GM23338 (cell line): ENCODE measurements at regions not wholly inside any gene's neighbourhood (a gene's known extent, or its start where the extent isn't known, plus 50 kb on each side); places are given as distances from the start of the nearest gene placed in this dataset.

ENCODE experiments used
- ATAC-seq: fragments of 200-7000 bp; cut with Tn5 transposase; 3 replicates; pipeline ENCODE4 v1.9.1; 2020
- DNase-seq: peaks from one replicate; pipeline ENCODE4 v3.0.0-alpha.2; 2015; ENCODE audit warnings: low spot score
- H2AFZ ChIP-seq: fragments of 200-600 bp; sonication (generic); 2 replicates; pipeline ENCODE4 v1.8.0; 2016; ENCODE audit warnings: antibody characterized with exemption, mild to moderate bottlenecking, moderate library complexity
- H3F3A ChIP-seq: fragments of 200-600 bp; sonication (generic); replicated peaks from 2 replicates; pipeline ENCODE4 v1.8.0; 2017; ENCODE audit warnings: antibody characterized with exemption, mixed run types, low read depth
- H3K27ac ChIP-seq: fragments of 200-600 bp; sonication (generic); 2 replicates; pipeline ENCODE4 v1.6.1; 2016; ENCODE audit warnings: low read depth
- H3K27me3 ChIP-seq: fragments of 200-600 bp; sonication (generic); 2 replicates; pipeline ENCODE4 v1.8.0; 2016; ENCODE audit warnings: mild to moderate bottlenecking, mixed run types, moderate library complexity; ENCODE audit not compliant: insufficient read depth
- H3K36me3 ChIP-seq: fragments of 200-600 bp; sonication (generic); 2 replicates; pipeline ENCODE4 v1.8.0; 2016; ENCODE audit warnings: mild to moderate bottlenecking; ENCODE audit not compliant: insufficient read depth
- H3K4me1 ChIP-seq: fragments of 200-600 bp; sonication (generic); 2 replicates; pipeline ENCODE4 v1.8.0; 2016; ENCODE audit warnings: mild to moderate bottlenecking, moderate library complexity; ENCODE audit not compliant: insufficient read depth
- H3K4me2 ChIP-seq: fragments of 200-600 bp; sonication (generic); 2 replicates; pipeline ENCODE4 v1.7.1; 2017; ENCODE audit warnings: mixed run types
- H3K4me3 ChIP-seq: fragments of 200-600 bp; sonication (generic); 2 replicates; pipeline ENCODE4 v1.6.1; 2016; ENCODE audit warnings: mixed run types
- H3K79me2 ChIP-seq: fragments of 200-600 bp; sonication (generic); replicated peaks from 2 replicates; pipeline ENCODE4 v1.8.0; 2017; ENCODE audit warnings: mild to moderate bottlenecking; ENCODE audit not compliant: insufficient read depth
- H3K9me2 ChIP-seq: fragments of 200-600 bp; sonication (generic); 2 replicates; pipeline ENCODE4 v1.8.0; 2017; ENCODE audit not compliant: insufficient read depth
- H4K20me1 ChIP-seq: fragments of 200-600 bp; sonication (generic); replicated peaks from 2 replicates; pipeline ENCODE4 v1.8.0; 2017; ENCODE audit warnings: mild to moderate bottlenecking; ENCODE audit not compliant: insufficient read depth
- H3K27ac Mint-ChIP-seq: 2 replicates; pipeline ENCODE4 v1.8.0; 2020; ENCODE audit warnings: inconsistent platforms, mild to moderate bottlenecking, moderate library complexity, mixed read lengths
- H3K27me3 Mint-ChIP-seq: 3 replicates; pipeline ENCODE4 v1.8.0; 2022; ENCODE audit warnings: low read depth, mild to moderate bottlenecking, moderate library complexity, mixed read lengths, inconsistent platforms; ENCODE audit not compliant: insufficient read depth, poor library complexity
- H3K36me3 Mint-ChIP-seq: 3 replicates; pipeline ENCODE4 v1.8.0; 2021; ENCODE audit warnings: low read depth, mild to moderate bottlenecking, inconsistent platforms, moderate library complexity, mixed read lengths
- H3K4me1 Mint-ChIP-seq: 3 replicates; pipeline ENCODE4 v1.8.0; 2020; ENCODE audit warnings: mild to moderate bottlenecking, inconsistent platforms, mixed read lengths
- H3K4me3 Mint-ChIP-seq: 3 replicates; pipeline ENCODE4 v1.8.0; 2021; ENCODE audit warnings: moderate library complexity, mild to moderate bottlenecking, inconsistent platforms, mixed read lengths
- H3K9me3 Mint-ChIP-seq: 3 replicates; pipeline ENCODE4 v1.8.0; 2020; ENCODE audit warnings: moderate library complexity, mild to moderate bottlenecking, inconsistent platforms, mixed read lengths
- CREB1 ChIP-seq: fragments of 250-450 bp; sonication (Bioruptor Pico); IDR thresholded peaks from 2 replicates; pipeline ENCODE4 v1.5.0; 2020; ENCODE audit warnings: low read depth, mild to moderate bottlenecking, moderate library complexity
- ETS1 ChIP-seq: IDR thresholded peaks from 2 replicates; pipeline ENCODE4 v1.6.1; 2016; ENCODE audit warnings: antibody characterized with exemption
- EZH2 ChIP-seq: fragments of 200-600 bp; sonication (generic); IDR thresholded peaks from one replicate; pipeline ENCODE4 v1.8.0; 2017; ENCODE audit warnings: antibody characterized with exemption, mild to moderate bottlenecking, low read depth; ENCODE audit not compliant: unreplicated experiment
- NANOG ChIP-seq: IDR thresholded peaks from 2 replicates; pipeline ENCODE4 v1.6.1; 2016; ENCODE audit warnings: antibody characterized with exemption, borderline replicate concordance
- POLR2AphosphoS5 ChIP-seq: IDR thresholded peaks from 2 replicates; pipeline ENCODE4 v1.6.1; 2016; ENCODE audit warnings: antibody characterized with exemption, low read depth
- REST ChIP-seq: IDR thresholded peaks from one replicate; pipeline ENCODE4 v1.6.1; 2018; ENCODE audit warnings: antibody characterized with exemption; ENCODE audit not compliant: unreplicated experiment
- STAT1 ChIP-seq: IDR thresholded peaks from one replicate; pipeline ENCODE4 v1.6.1; 2016; ENCODE audit warnings: antibody characterized with exemption; ENCODE audit not compliant: unreplicated experiment
- ZNF114 ChIP-seq: fragments of 250-450 bp; sonication (Bioruptor Pico); IDR thresholded peaks from 2 replicates; pipeline ENCODE4 v1.5.0; 2020; ENCODE audit warnings: mild to moderate bottlenecking, moderate library complexity
- ZNF331 ChIP-seq: fragments of 250-450 bp; sonication (Bioruptor Pico); IDR thresholded peaks from 2 replicates; pipeline ENCODE4 v1.5.0; 2020; ENCODE audit warnings: low read depth, mild to moderate bottlenecking, moderate library complexity
- ZNF462 ChIP-seq: fragments of 250-450 bp; sonication (Bioruptor Pico); IDR thresholded peaks from 2 replicates; pipeline ENCODE4 v1.5.0; 2020; ENCODE audit warnings: mild to moderate bottlenecking, moderate library complexity

- Histone ChIP-seq H3K27ac (no peak overlapping the region), H4K20me1 (no peaks in the 10 kb centered on the region), H3K36me3 (no peaks in the 10 kb centered on the region), H3K79me2 (no peaks in the 10 kb centered on the region), H3K4me2 (no peak overlapping the region), H3F3A (no peaks in the 10 kb centered on the region), H3K9me2 (no peaks in the 10 kb centered on the region), H3K4me1 (peaks cover 7% of the 10 kb centered on the region), H2AFZ (no peak overlapping the region), H3K27me3 (no peaks in the 10 kb centered on the region), H3K4me3 (no peak overlapping the region)
- Mint-ChIP-seq H3K4me1 (peaks cover 8% of the 10 kb centered on the region; the same call in 2 of the 3 replicates), H3K27me3 (no peaks in the 10 kb centered on the region), H3K36me3 (no peaks in the 10 kb centered on the region), H3K9me3 (no peaks in the 10 kb centered on the region), H3K4me3 (no peak overlapping the region), H3K27ac (0 out of 2 replicates have a peak overlapping the region, but pooled peaks have one; percentile 6)
- ATAC-seq (no peak), DNase-seq (no peak)
- TF ChIP-seq CREB1 (CRISPR knock-in tag) (no peak), ZNF114 (CRISPR knock-in tag) (no peak), NANOG (no peak), REST (no peak), ZNF331 (CRISPR knock-in tag) (no peak), STAT1 (no peak), ETS1 (no peak), EZH2 (no peak), ZNF462 (CRISPR knock-in tag) (no peak), POLR2AphosphoS5 (no peak)
Observed at GRCh38 chr14:47790477-47790876, 115.1 kb upstream of the MDGA2 start.
